ENCODE measurements at regions not wholly inside any gene's neighbourhood (a gene's known extent, or its start where the extent isn't known, plus 50 kb on each side); places are given as distances from the start of the nearest gene placed in this dataset.
A peak's percentile ranks its signal among the peaks of the same experiment; 100 is the strongest.

- peak; percentile 33 for DNase-seq (ENCODE audit: low read depth)
- H3K4me3 ChIP-seq (ENCODE audit: low read depth, low read length) = no peak overlapping the region
- no peak for TF ChIP-seq CTCF (IDR thresholded peaks at IDR 0.05; ENCODE audit: insufficient read depth, low read length)
These were observed 751.0 kb upstream of the TMEM132C start for GRCh38 chr12:127515941-127516340.

GRCh38 chr12:127516467-127516866 lies 750.5 kb upstream of the TMEM132C start:
- no peak overlapping the region for H3K4me3 ChIP-seq (ENCODE audit: low read depth, low read length)
- DNase-seq (ENCODE audit: low read depth) = peak; percentile 43
- TF ChIP-seq CTCF (IDR thresholded peaks at IDR 0.05; ENCODE audit: insufficient read depth, low read length) = no peak

- no peak for TF ChIP-seq CTCF (IDR thresholded peaks at IDR 0.05; ENCODE audit: insufficient read depth, low read length)
These were observed 747.2 kb upstream of the TMEM132C start for GRCh38 chr12:127519779-127520178.

GRCh38 chr12:127526925-127527324 lies 740.0 kb upstream of the TMEM132C start:
- TF ChIP-seq CTCF (IDR thresholded peaks at IDR 0.05; ENCODE audit: insufficient read depth, low read length) = peak; percentile 31
- H3K4me3 ChIP-seq (ENCODE audit: low read depth, low read length) = no peak overlapping the region
- DNase-seq (ENCODE audit: low read depth) = no peak

More at GRCh38 chr12:127519779-127520178, 747.2 kb upstream of the TMEM132C start:
- H3K4me3 ChIP-seq (ENCODE audit: low read depth, low read length) = no peak overlapping the region
- DNase-seq (ENCODE audit: low read depth) = no peak

GRCh38 chr12:127528551-127528950 lies 738.4 kb upstream of the TMEM132C start:
- TF ChIP-seq CTCF (IDR thresholded peaks at IDR 0.05; ENCODE audit: insufficient read depth, low read length) = no peak
- no peak overlapping the region for H3K4me3 ChIP-seq (ENCODE audit: low read depth, low read length)
- DNase-seq (ENCODE audit: low read depth) = no peak

- no peak for TF ChIP-seq CTCF (IDR thresholded peaks at IDR 0.05; ENCODE audit: insufficient read depth, low read length)
- no peak for DNase-seq (ENCODE audit: low read depth)
- no peak overlapping the region for H3K4me3 ChIP-seq (ENCODE audit: low read depth, low read length)
These were observed 735.4 kb upstream of the TMEM132C start for GRCh38 chr12:127531542-127531941.

GRCh38 chr12:127533353-127533752 lies 733.6 kb upstream of the TMEM132C start:
- TF ChIP-seq CTCF (IDR thresholded peaks at IDR 0.05; ENCODE audit: insufficient read depth, low read length) = no peak
- no peak overlapping the region for H3K4me3 ChIP-seq (ENCODE audit: low read depth, low read length)
- DNase-seq (ENCODE audit: low read depth) = no peak

Data from fibroblast of the aortic adventitia (primary cell).